ENCODE measurements at regions not wholly inside any gene's neighbourhood (a gene's known extent, or its start where the extent isn't known, plus 50 kb on each side); places are given as distances from the start of the nearest gene placed in this dataset.

DNA sequence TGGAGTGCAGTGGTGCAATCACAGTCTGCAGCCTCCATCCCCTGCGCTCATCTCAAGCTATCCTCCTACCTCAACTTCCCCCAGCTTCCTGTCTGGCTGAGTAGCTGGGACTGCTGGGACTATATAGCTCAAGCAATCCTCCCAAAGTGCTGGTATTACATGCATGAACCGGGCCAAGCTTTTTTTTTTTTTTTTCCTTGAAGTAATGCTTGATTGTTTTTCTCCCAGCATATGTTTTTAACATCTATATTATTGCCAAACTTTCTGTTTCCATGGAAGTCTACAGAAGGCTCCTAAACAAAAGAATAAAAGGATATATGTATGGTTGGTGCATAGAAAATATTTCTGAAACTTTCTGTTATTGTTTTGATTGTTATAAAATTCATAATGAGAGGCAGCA, 853.6 kb downstream of the KCNA4 start:
- TF ChIP-seq, protein P1, sequence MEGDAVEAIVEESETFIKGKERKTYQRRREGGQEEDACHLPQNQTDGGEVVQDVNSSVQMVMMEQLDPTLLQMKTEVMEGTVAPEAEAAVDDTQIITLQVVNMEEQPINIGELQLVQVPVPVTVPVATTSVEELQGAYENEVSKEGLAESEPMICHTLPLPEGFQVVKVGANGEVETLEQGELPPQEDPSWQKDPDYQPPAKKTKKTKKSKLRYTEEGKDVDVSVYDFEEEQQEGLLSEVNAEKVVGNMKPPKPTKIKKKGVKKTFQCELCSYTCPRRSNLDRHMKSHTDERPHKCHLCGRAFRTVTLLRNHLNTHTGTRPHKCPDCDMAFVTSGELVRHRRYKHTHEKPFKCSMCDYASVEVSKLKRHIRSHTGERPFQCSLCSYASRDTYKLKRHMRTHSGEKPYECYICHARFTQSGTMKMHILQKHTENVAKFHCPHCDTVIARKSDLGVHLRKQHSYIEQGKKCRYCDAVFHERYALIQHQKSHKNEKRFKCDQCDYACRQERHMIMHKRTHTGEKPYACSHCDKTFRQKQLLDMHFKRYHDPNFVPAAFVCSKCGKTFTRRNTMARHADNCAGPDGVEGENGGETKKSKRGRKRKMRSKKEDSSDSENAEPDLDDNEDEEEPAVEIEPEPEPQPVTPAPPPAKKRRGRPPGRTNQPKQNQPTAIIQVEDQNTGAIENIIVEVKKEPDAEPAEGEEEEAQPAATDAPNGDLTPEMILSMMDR (IDR thresholded peaks at IDR 0.05 in 4 of 5, conservative IDR thresholded peaks at IDR 0.05 in 1 of 5) = no peak
- no peak for TF ChIP-seq POLR2A (IDR thresholded peaks at IDR 0.05)
